Jurkat, Clone E6-1 (cell line): ENCODE measurements at regions not wholly inside any gene's neighbourhood (a gene's known extent, or its start where the extent isn't known, plus 50 kb on each side); places are given as distances from the start of the nearest gene placed in this dataset.
"Not testable (repeated sequence)": the region's sequence is repeated elsewhere in the genome, so short reads cannot be mapped to it uniquely, and the experiment has no call there.

Experiments
- DNase-seq: peaks from one replicate; pipeline ENCODE4 v3.0.0-alpha.2; 2011; ENCODE audit warnings: low read depth, low spot score
- H3K4me3 ChIP-seq: 2 replicates; pipeline ENCODE4 v1.5.1; 2011; ENCODE audit warnings: mild to moderate bottlenecking, low read length, control low read depth, moderate library complexity

DNA sequence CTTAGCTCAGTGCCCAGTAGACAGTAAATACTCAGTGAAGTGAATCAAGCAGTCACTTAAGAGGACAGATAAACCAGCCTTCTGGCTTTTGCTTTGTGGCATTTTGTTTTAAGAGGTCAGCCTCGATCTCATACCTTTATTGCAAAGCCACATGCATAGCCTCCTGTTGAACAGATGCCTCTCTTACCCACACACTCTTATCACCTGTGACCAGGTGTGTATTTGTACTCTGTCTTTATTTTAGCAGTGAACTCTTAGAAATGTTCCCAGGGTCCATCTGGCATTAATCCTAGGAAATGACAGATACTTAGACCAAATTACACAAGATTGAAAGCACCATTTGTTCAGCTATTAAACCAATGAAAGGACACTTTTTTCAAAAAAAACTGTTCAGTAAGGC, 1426.5 kb downstream of the CDH11 start:
- no peak overlapping the region for H3K4me3 ChIP-seq
- no peak for DNase-seq

DNA sequence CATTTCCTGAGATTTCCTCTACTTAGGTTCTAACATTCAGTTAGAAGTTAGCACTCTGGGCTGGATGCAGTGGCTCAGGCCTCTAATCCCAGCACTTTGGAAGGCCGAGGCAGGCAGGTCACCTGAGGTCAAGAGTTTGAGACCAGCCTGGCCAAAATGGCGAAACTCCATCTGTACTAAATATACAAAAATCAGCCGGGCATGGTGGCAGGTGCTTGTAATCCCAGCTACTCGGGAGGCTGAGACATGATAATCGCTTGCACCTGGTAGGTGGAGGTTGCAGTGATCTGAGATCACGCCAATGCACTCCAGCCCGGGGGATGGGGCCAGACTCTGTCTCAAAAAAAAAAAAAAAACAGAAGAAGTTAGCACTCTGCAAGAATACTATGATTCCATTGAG, 1430.9 kb downstream of the CDH11 start:
- H3K4me3 ChIP-seq = no peak overlapping the region
- DNase-seq = no peak

DNA sequence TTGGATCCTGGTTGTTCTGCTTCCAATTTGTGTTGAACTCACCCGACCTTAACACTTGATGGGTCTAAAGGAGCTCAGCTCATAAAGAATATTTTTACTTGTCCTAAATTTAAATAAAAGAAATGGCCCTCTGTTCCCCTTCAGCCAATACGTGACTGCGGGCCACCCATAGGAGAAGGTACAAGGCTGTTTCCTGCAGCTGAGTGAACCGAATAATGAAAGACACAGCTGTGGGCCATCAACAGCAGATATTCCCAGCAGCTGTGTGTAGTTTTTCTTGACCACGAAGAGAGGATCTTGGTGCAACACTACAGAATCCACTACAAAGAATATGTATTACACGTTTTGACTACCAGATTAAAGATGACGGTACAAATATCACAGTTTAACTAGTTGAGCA, 1431.6 kb downstream of the CDH11 start:
- no peak overlapping the region for H3K4me3 ChIP-seq
- DNase-seq = no peak

DNA sequence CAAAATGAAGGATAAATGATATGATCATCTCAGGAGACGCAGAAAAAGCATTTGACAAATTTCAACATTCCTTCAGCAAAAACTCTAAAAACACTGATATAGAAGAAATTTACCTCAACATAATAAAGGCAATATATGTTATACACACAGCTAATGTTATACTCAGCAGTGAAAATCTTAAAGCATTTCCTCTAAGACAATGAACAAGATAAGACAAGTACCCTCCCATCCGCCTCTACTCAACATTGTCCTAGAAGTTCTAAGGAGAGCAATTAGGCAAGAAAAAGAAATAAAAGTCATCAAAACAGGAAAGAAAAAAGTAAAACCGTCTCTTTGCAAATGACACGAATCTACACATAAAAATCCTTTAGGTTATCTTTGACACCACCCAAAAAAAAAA, 1432.8 kb downstream of the CDH11 start:
- no peak overlapping the region for H3K4me3 ChIP-seq
- no peak for DNase-seq

DNA sequence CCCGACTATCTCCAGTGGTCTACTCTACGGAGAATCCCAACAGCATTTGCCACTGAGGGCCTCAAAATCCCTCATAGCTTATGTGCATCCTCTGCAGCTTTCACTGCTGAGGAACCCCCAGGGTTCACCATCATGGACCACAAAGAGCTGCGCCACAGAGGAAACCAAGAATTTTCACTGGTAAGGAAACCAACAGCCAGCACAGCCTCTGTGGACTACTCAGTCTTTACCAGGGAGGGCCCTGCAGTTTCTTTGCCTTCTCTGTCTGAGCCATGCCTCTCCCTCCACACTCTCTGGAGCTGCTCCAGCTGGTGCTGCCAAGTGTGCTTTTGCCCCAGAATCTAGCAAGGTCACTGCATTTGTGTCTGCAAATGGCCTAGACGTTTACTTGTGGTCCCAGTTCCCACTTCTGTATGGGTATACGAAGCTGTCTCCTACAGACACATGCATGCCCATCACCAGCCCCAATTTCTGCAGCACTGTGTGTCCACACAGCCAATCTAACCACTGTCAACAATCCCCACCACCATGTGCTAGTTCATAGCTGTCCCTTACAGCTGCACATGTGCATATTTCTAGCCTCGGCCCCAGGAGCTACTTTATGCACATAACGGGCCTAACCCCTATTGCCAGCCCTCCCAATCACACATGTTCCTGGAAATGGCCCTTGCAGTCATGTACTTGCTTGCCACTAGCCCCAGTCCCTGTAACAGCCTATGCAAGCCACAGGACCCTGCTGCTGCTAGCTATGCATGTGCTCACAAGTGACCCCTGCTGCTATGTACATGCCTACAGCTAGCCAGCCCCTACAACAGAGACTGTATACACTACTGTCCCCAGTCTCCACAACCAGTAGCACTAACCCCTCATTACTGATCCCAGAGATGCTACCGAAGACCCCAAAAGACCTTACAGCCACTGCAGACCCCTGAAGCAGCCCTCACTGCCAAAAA, 1437.4 kb downstream of the CDH11 start:
- DNase-seq = no peak
- H3K4me3 ChIP-seq = no peak overlapping the region

DNA sequence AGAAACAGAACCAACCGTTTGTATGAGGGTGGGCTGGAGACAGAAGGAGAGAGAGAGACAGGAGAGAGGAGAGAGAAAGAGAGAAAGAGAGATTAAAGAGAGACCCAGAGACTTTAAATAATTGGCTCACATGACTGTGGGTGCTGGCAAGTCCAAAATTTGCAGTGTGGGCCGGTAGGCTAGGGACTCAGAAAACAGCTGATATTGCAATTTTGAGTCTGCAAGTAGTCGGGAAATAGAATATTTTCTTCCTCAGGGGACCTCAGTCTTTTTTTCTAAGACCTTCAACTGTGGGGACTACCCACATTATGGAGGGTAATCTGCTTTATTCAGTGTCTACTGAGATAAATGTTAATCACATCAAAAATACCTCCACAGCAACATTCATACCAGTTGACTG, 1439.0 kb downstream of the CDH11 start:
- no peak for DNase-seq
- no peak overlapping the region for H3K4me3 ChIP-seq

DNA sequence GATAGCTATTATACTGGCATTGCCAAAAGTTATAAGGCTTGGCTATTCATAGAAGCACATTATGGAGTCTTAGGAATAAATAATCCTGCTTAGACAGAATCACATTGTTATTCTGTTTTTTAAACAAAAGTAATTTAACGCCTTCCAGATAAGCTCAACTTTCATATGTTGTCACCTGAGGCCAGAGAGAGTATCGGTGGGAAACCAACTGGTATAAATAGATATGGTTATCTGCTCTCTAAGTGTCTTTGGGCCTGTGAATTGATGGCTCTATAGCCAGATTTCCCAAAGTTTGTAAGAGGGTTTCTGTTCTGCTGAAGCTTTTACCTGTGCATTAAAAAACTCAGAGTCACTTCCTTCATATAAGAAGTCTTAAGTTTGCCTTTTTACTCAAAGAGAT, 1449.4 kb downstream of the CDH11 start:
- no peak for DNase-seq
- H3K4me3 ChIP-seq = no peak overlapping the region

DNA sequence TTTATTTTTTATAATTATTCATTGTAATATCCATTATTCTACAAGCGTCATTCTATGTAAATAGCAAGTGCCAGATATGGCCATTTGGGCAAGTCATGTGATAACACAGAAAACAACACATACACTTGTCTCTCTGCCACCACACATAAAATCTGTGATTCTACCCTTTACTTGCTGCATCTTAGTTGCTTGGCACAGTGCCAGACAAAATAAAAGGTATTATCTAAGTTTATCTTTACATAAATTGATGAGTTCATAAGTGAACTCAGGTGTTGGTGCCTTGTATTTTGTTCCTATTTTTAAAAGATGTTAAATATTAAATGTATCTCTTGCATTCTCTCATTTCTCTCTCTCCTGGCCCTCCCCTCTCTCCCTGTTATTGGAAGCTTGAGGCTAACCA, 1458.7 kb downstream of the CDH11 start:
- H3K4me3 ChIP-seq = no peak overlapping the region
- DNase-seq = no peak

DNA sequence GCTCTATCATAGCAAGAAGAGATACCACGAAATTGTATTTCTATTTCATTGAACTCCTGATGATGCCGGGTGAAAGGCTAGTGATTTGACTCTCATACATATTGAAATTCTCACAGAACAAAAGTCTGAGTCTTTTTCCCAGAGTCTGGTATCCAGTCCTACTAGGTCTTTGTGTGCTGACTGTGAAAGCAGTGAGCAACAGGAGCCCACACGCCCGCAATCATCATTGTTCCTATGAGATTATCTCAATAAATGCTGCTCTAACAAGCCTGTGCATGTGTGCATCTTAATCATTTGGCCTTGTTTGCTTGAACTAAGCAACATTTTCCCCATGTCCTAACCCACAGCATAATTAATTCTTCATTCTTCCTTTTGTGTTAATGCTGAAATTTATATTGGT, 1466.0 kb downstream of the CDH11 start:
- no peak overlapping the region for H3K4me3 ChIP-seq
- no peak for DNase-seq

DNA sequence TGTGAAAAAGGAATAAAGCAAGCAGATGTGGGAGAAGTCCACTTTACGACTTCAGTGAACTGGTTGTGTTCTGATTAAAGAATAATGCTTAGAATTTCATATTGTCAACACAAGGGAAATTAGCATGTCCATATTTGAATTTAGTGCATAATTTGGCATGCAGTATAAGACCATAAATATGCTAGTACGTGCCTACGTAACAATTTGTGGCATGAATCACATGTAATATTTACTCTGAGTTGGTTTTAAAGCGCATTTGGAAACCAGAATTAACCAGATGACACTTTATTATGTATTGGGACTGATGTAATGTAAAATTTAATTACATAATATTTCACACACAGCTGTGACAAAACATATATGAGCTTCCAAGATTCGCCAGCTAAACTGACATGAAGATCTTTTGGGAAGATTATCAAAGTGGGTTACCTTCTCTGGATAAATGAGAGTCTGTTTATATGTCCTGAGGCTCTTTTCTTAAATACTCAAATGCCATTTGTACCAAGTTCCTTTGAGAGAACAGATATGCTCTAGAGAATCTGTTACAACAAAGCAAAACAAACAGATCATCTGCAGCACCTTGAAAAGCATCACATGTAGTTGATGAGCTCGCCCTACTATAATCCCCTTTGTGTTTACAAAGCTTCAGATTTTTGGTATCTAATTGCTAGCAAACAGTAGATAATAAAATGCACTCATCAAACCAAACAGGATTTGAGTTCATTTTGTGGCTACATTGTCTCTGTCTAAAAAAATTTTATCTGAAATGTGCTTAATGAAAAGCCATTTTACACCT, 1468.6 kb downstream of the CDH11 start:
- H3K4me3 ChIP-seq = no peak overlapping the region
- no peak for DNase-seq

DNA sequence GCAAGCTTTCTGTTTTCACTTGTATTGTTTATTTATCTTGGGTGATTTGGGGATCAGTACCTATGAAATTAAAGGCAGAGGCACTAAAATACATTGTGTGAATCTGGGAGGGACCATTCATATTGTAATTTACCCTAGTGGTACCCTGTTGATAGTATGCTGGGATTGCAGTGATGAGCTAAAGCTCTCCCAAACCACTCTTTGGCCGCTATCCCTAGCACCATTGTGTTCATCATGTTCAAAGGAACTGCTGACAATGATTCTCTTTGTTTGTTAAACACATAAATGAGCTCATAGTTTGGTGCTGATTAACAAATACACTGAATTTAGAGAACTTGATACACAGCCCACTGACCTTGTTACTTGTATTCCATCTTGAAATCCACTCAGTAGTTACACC, 1469.8 kb downstream of the CDH11 start:
- H3K4me3 ChIP-seq = no peak overlapping the region
- no peak for DNase-seq

DNA sequence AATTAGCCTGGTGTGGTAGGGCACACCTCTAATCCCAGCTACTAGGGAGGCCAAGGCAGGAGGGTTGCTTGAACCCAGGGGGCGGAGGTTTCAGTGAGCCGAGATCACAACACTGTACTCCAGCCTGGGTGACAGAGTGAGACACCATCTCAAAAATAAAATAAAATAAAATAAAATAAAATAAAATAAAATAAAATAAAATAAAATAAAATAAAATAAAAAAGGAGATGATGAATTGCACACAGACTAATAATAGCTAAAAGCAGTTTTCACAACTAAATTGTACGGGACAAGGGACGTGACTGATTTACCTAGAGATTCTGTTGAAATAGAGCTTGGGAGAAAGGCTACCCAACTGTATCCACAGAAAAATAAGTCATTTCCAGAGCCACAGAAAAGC, 1471.3 kb downstream of the CDH11 start:
- H3K4me3 ChIP-seq = no peak overlapping the region
- DNase-seq = no peak

DNA sequence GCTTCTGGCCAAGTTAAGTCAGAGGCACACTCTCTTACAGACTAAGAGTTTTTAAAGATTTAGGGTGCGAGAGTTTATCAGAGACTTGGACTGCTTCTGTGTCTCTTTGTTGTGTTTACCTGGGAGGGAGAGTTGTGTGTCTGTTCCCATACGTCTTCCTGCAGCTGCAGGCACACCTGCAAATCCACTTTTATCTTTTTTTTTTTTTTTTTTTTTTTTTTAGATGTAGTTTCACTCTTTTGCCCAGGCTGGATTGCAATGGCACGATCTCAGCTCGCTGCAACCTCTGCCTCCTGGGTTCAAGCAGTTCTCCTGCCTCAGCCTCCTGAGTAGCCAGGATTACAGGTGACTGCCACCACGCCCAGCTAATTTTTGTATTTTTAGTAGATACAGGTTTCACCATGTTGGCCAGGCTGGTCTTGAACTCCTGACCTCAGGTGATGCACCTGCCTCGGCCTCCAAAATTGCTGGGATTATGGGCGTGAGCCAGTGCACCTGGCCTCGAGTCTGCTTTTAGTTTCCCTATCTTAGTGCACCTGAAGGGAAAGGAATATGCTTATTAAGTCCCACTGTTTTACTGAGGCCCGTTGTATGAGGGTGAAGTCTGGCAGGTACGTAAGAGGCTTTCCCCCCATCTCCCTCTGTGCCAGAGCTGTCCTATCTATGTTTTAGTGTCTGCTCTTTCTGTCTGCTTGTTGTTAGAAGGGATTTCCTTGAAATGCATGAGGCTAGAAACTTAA, 1488.0 kb downstream of the CDH11 start:
- not testable (repeated sequence) for DNase-seq, H3K4me3 ChIP-seq

DNA sequence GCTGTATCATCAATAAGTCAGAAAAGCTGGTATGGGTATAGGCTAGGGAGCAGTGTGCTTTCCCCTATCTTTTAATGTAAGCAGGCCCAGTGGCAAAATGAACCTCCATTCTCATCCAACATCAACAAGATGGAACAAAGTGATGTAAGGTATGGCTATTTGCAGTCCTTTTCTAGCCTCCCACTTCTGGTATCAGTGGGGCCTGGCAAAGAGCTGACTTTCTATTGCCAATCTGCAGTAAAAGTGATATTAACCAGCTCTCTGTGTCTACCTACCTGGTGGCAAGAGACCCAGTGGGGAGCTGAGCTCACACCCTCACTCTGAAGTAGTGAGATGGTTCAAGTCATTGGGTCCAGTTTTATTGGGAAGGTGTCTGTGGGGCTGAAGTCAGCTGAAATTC, 1492.6 kb downstream of the CDH11 start:
- no peak overlapping the region for H3K4me3 ChIP-seq
- DNase-seq = no peak

DNA sequence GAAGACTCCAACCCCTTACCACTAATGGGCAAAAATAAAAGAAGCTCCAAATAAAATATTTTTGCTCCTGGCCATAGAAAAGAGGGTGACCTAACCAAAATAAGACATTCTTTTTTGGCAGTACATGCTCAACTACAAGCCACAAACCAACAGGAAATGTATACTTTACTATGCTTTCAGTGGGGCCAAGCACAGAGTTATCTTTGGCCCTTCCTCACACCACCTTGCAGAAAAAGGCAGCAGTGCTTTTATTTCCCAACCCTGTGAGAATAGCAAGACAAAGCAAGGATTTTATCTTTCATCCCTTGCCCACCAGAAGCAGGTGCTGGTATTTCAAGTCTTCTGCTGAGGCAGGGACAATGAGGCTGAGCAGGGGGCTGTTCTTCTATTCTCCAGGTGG, 1493.1 kb downstream of the CDH11 start:
- DNase-seq = no peak

DNA sequence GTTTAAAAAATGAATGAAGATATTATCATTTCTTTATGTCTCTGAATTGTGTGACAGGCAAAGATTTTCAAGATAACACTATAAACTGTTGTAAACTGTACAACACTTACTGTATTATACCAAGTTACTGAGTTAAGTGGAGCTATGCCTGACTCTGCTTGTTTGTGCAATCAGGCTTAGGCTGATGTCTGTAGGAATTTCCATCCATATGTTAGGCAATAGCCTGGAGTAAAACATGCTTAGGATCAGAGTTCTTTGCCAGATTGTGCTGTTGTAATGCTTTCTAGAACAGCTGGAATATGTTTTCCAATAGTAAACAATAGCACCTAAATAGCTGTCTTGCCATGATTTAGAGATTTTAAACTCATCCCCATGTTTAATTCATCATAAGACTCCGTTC, 1496.7 kb downstream of the CDH11 start:
- no peak overlapping the region for H3K4me3 ChIP-seq
- no peak for DNase-seq

More for the DNA sequence above, 1493.1 kb downstream of the CDH11 start:
- H3K4me3 ChIP-seq = no peak overlapping the region

DNA sequence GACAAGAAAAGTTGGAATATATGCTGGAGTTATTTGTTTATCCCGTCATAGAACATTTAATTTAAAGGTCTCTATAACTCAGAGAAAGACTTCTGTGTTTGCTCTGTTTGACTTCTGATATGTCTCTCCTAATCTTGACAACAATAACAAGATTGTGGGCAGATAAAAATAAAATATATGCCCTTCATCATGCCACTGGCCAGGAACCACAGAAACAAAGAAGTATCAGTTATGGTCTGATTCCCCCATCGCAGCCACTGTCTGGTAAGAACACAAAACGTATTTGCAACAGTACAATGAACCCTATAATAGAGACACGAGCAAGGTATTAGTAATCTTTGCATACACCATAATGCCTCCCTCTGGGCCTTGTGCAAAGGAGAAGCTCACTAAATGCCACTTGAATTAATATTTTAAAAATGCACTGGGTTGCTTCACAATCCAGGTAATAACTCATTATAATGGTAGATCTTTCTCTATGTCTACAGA, 1498.3 kb downstream of the CDH11 start:
- no peak overlapping the region for H3K4me3 ChIP-seq
- no peak for DNase-seq

DNA sequence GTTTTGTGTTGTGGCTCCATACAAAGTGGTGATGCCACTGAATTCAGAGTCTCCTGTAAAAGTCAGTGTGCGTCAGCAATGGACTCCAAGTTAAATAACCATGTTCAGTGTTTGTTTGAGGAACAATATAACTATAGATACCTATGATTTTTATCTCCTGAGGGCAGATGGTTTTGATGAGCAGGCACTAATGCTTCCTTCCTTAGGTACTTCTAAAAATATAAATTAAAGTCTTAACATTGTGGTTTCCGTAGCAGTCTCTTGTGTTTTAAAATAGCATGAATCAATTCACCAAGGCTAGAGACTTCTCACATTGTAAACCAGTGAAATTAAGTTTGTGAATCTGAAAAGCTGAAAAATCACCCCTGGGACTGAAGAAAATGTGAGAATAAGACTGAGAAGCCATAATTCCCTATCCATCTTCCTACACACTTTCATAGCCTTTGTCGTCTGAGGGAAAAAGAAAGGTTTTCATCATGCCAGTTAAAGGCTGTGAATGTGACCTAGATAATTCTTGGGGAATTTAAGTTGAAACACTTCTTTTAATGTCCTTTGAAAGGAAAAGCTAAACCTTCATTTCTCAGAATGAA, 1502.9 kb downstream of the CDH11 start:
- no peak overlapping the region for H3K4me3 ChIP-seq
- DNase-seq = no peak
